ENCODE measurements at regions not wholly inside any gene's neighbourhood (a gene's known extent, or its start where the extent isn't known, plus 50 kb on each side); places are given as distances from the start of the nearest gene placed in this dataset.

- no peaks in the 10 kb centered on the region for H3K79me1 ChIP-seq (ENCODE audit: low read depth in 1 of 2, low read length in 2 of 2)
- H3K27ac ChIP-seq (ENCODE audit: insufficient read depth, low read length), result no peak overlapping the region
- no peak overlapping the region for H3K18ac ChIP-seq (ENCODE audit: low read depth, low read length)
- no peak overlapping the region for H3K9ac ChIP-seq (ENCODE audit: low read depth, low read length)
- H2BK20ac ChIP-seq (ENCODE audit: low read depth, low read length), result no peak overlapping the region
- H4K91ac ChIP-seq (ENCODE audit: insufficient read depth, low read depth, low read length), result no peak overlapping the region
- no peaks in the 10 kb centered on the region; the same call in 1 of the 2 replicates for H3K9me3 ChIP-seq (ENCODE audit: control insufficient read depth, insufficient read depth, low read length)
- H2AK5ac ChIP-seq (ENCODE audit: low read depth, low read length), result no peak overlapping the region
- CTCF ChIA-PET, result no interaction called here
- DNase-seq, result no peak
- no peak overlapping the region for H2AFZ ChIP-seq (replicated peaks; ENCODE audit: low read length, poor library complexity)
- no peak overlapping the region for H3K14ac ChIP-seq (replicated peaks; ENCODE audit: low read depth, low read length)
- peaks cover 5% of the 10 kb centered on the region; the same call in 1 of the 2 replicates for H3K27me3 ChIP-seq (ENCODE audit: control insufficient read depth, insufficient read depth, low read length)
- H4K8ac ChIP-seq (ENCODE audit: low read depth in 2 of 2, low read length in 2 of 2), result no peak overlapping the region
- no CpG with 5 or more reads among the region's 1 CpG for WGBS, 2 experiments (ENCODE audit: extremely low coverage in 2 of 2, insufficient read length in 1 of 2)
- H4K5ac ChIP-seq (ENCODE audit: low read depth, low read length), result no peak overlapping the region
- TF ChIP-seq MAFK (IDR thresholded peaks at IDR 0.05; ENCODE audit: low read depth, low read length) (no peak), MAZ (IDR thresholded peaks at IDR 0.05; ENCODE audit: borderline replicate concordance, low read depth, low read length) (no peak), POLR2A (IDR thresholded peaks at IDR 0.05; ENCODE audit: low read depth, low read length) (no peak), BHLHE40 (IDR thresholded peaks at IDR 0.05; ENCODE audit: low read depth, low read length) (no peak), RCOR1 (IDR thresholded peaks at IDR 0.05; ENCODE audit: insufficient replicate concordance, low read length) (no peak), SMC3 (IDR thresholded peaks at IDR 0.05; ENCODE audit: low read depth, low read length) (no peak), CEBPB (IDR thresholded peaks at IDR 0.05; ENCODE audit: low read depth, low read length) (no peak), ELK1 (IDR thresholded peaks at IDR 0.05; ENCODE audit: borderline replicate concordance, low read depth, low read length) (no peak), FOS (IDR thresholded peaks at IDR 0.05; ENCODE audit: low read depth, low read length) (no peak), NFE2L2 (IDR thresholded peaks at IDR 0.05; ENCODE audit: low read depth, low read length) (no peak), USF2 (IDR thresholded peaks at IDR 0.05; ENCODE audit: low read depth, low read length) (no peak), RAD21 (IDR thresholded peaks at IDR 0.05; ENCODE audit: low read length) (no peak), RFX5 (IDR thresholded peaks at IDR 0.05; ENCODE audit: low read depth, low read length) (no peak), CTCF (conservative IDR thresholded peaks at IDR 0.05; ENCODE audit: low read depth, low read length) (no peak), CHD1 (IDR thresholded peaks at IDR 0.05; ENCODE audit: low read depth, low read length) (no peak), MXI1 (IDR thresholded peaks at IDR 0.05; ENCODE audit: borderline replicate concordance, low read depth, low read length) (no peak)
- H3K4me3 ChIP-seq (ENCODE audit: insufficient read depth, low read depth, low read length), result no peak overlapping the region
- no peak for ATAC-seq (ENCODE audit: low read depth)
- no peaks in the 10 kb centered on the region for H4K20me1 ChIP-seq (ENCODE audit: insufficient read depth, low read length)
- H2AK9ac ChIP-seq (replicated peaks; ENCODE audit: low read depth, low read length, poor library complexity), result no peak overlapping the region
- no peaks in the 10 kb centered on the region for H3K4me1 ChIP-seq (ENCODE audit: control insufficient read depth, insufficient read depth, low read length)
- no peak overlapping the region for H2BK120ac ChIP-seq (ENCODE audit: low read depth, low read length)
- H2BK15ac ChIP-seq (ENCODE audit: low read depth, low read length), result no peak overlapping the region
- no peaks in the 10 kb centered on the region for H3K36me3 ChIP-seq (ENCODE audit: control insufficient read depth, insufficient read depth, low read length)
- no peak overlapping the region for H3K23ac ChIP-seq (ENCODE audit: low read depth, low read length)
- intact Hi-C loops (cut with micrococcal nuclease), result no loop called here
- H3K4ac ChIP-seq (ENCODE audit: low read depth, low read length), result no peak overlapping the region
- POLR2A ChIA-PET (ENCODE audit: unreplicated experiment), result no interaction called here
- dilution Hi-C loops (cut with HindIII; ENCODE audit: low sequenced_read_pairs, unreplicated experiment), result no loop called here
- in situ Hi-C loops (cut with MboI; ENCODE audit: low sequenced_read_pairs), result no loop called here
- no peak overlapping the region for H3K4me2 ChIP-seq (ENCODE audit: low read depth, low read length)
- no TSS peak for BruUV-seq (replicated peaks)
- H2BK5ac ChIP-seq (ENCODE audit: low read depth, low read length, poor library complexity, severe bottlenecking), result no peak overlapping the region
- no peaks in the 10 kb centered on the region for H3K9me1 ChIP-seq (ENCODE audit: insufficient read depth, low read length)
- no peak overlapping the region for H3K56ac ChIP-seq (ENCODE audit: extremely low read depth, insufficient read depth, low read length)
Measured at GRCh38 chr11:34799848-34800247, 116.3 kb downstream of the APIP start.
